ENCODE measurements at regions not wholly inside any gene's neighbourhood (a gene's known extent, or its start where the extent isn't known, plus 50 kb on each side); places are given as distances from the start of the nearest gene placed in this dataset.
"Not testable (repeated sequence)": the region's sequence is repeated elsewhere in the genome, so short reads cannot be mapped to it uniquely, and the experiment has no call there.

GRCh38 chrX:51151734-51152133, 180.9 kb upstream of the NUDT10 start:
- no peak for DNase-seq (ENCODE audit: low spot score)

GRCh38 chrX:51155157-51155556, 177.5 kb upstream of the NUDT10 start:
- DNase-seq (ENCODE audit: low spot score), result no peak

- no peak for DNase-seq (ENCODE audit: low spot score)
Observed at GRCh38 chrX:51155566-51155965, 177.1 kb upstream of the NUDT10 start.

- no peak for DNase-seq (ENCODE audit: low spot score)
Observed at GRCh38 chrX:51158231-51158630, 174.4 kb upstream of the NUDT10 start.

- not testable (repeated sequence) for DNase-seq (ENCODE audit: low spot score)
Observed at GRCh38 chrX:51159378-51159777, 173.2 kb upstream of the NUDT10 start.

- no peak for DNase-seq (ENCODE audit: low spot score)
Observed at GRCh38 chrX:51163730-51164129, 168.9 kb upstream of the NUDT10 start.

GRCh38 chrX:51178356-51178900, 154.2 kb upstream of the NUDT10 start:
- not testable (repeated sequence) for DNase-seq (ENCODE audit: low spot score)

DNA sequence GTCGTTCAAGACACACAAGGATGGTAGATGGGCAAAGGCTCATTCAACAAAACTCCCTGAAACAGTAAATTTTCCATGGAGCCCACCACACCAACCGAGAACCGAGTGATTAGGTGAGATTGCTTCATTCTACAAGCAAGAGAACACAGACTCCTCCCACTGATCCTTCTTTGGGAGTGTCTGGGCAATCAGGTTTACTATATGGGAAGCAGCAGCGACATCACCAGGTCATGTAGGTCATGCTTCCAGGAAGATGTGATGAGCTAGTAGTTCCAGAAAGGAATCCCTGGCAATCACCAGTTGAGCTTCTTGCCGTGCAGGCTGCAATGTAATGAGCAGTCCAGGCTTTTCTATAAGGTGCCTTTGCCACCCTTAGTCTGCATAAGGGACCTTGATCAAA, 152.8 kb upstream of the NUDT10 start:
- not testable (repeated sequence) for DNase-seq (ENCODE audit: low spot score)

DNA sequence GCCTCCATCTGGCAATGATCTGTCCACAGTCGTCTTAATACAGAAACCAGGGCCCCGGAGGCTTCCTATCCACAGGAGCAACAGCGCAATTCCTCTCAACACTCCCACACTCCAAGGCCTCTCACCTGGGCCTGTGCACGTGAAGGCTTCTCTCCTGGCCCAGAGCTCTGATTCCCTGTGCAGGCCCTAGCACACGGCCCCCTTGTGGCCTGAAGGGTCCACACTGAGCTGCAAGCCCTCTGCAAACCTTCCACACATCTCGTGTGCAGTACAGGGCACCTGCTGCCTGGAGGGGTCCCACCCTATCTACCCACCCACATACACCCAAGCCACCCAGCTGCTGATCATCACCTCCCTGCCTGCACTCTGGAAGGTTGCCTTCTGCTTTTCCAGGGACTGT, 150.1 kb upstream of the NUDT10 start:
- no peak for DNase-seq (ENCODE audit: low spot score)

GRCh38 chrX:51192104-51192503, 140.5 kb upstream of the NUDT10 start:
- no peak for DNase-seq (ENCODE audit: low spot score)

DNA sequence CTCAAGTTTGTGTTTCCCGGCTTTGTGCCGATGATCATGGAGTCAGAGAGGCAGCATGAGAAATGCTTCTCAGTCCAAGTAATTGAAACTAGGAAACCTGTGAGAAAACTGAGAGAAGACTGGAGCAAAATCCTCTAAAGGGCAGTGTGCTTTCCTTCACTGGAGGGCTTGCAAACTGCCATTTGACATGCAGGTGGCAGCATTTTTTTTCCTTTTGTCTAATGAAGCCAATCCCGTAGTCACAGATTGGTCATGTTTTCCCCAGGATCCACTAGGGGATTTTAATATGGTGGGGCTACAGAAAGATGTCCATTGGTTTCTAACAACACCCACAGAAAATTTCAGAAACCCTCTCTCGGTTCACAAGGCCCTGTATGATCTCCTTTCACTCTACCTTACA, 117.4 kb upstream of the NUDT10 start:
- no peak for DNase-seq (ENCODE audit: low spot score)

DNA sequence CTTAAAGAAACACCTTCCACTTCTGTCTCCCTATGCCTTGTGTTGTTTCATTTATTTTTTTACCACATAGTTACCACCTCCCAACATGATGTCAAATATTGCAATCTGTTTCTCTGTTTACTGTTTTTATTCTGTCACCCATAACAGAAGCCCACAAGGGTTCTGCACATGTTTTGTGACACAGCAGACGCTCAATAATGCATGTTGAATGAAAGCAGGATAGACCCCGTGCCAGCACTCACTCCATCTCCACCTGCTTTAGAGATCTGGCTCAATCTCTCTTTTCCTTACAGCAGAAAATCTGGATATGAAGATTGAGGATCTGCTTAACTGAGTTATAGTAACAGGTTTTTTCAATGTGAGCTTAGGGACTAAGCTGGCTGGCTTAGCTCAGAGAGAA, 116.8 kb upstream of the NUDT10 start:
- DNase-seq (ENCODE audit: low spot score), result no peak

GRCh38 chrX:51242212-51242611, 90.4 kb upstream of the NUDT10 start:
- no peak for DNase-seq (ENCODE audit: low spot score)

GRCh38 chrX:51257490-51257889, 75.1 kb upstream of the NUDT10 start:
- no peak for DNase-seq (ENCODE audit: low spot score)

- DNase-seq (ENCODE audit: low spot score), result not testable (repeated sequence)
Observed at GRCh38 chrX:51262271-51262670, 70.4 kb upstream of the NUDT10 start.

DNA sequence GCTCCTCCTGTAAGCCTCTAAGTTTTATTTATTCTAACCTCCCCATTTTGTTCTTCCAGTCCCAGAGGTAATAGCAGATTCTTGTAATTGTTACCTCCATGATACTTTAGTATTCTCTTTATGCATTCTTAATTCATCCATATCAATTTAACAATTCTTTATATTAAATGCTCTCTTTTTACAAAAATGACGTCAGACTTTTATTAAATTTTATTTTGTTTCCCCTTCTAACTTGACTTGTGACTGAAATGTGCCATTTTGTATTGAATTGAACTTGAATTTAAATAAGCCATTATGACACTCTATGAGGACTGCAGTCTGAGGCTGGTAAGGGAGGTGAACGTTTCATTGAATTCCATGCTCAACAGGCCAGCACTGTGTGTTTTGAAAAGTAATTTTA, 60.0 kb upstream of the NUDT10 start:
- no peak for DNase-seq (ENCODE audit: low spot score)

DNA sequence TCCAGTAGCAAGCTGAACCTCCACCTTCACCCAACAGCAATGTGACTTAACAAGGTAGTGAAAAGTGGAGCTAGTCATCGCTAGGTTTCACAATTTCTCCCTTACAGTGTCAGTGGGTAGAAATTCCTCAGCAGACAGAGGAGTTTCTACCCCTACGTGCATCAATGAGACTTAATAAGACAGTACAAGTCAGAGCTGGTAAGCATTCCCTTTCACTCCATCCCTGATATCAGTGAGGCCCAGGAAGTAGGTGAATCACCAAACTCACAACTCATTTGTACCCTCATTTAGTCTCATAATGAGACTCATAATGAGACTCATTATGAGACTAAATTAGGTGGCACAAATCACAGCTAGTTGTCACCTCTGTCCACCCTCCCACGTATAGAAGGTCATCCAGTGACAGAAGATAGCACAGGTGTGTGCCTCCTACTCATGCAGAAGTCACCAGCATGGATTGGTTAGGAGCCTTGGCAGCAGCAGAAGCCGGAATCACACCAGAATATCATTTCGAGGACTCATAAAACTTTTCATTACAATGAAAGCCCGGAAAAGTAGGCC, 50.8 kb upstream of the NUDT10 start:
- DNase-seq (ENCODE audit: low spot score), result no peak
